BLaER1 treated with 17β-estradiol and CSF1 and Interleukin-3, amounts not matched to agents 10 nM and 100 nM (cell line): ENCODE measurements at regions not wholly inside any gene's neighbourhood (a gene's known extent, or its start where the extent isn't known, plus 50 kb on each side); places are given as distances from the start of the nearest gene placed in this dataset.

ENCODE experiments used
- H3K27ac ChIP-seq, 11 experiments: shearing (Covaris generic); formaldehyde crosslinking; 2 replicates each; pipeline ENCODE4 v1.8.1; 2022
- H3K27me3 ChIP-seq, 11 experiments: shearing (Covaris generic); formaldehyde crosslinking; 2 replicates each; pipeline ENCODE4 v1.8.1; 2022
- H3K36me3 ChIP-seq, 11 experiments: shearing (Covaris generic); formaldehyde crosslinking; 2 replicates each; pipeline ENCODE4 v1.8.1; 2022
- H3K4me1 ChIP-seq, 10 experiments: shearing (Covaris generic); formaldehyde crosslinking; 2 replicates each; pipeline ENCODE4 v1.8.1; 2022
- H3K4me2 ChIP-seq, 11 experiments: shearing (Covaris generic); formaldehyde crosslinking; 2 replicates each; pipeline ENCODE4 v1.8.1; 2022
- H3K4me3 ChIP-seq, 10 experiments: shearing (Covaris generic); formaldehyde crosslinking; 2 replicates each; pipeline ENCODE4 v1.8.1; 2022
- H3K9ac ChIP-seq, 11 experiments: shearing (Covaris generic); formaldehyde crosslinking; 2 replicates each; pipeline ENCODE4 v1.8.1; 2022
- H3K9me3 ChIP-seq, 11 experiments: shearing (Covaris generic); formaldehyde crosslinking; replicated peaks in 1 of 11; 2 replicates each; pipeline ENCODE4 v1.8.1; 2022
- H4K20me1 ChIP-seq, 11 experiments: shearing (Covaris generic); formaldehyde crosslinking; 2 replicates each; pipeline ENCODE4 v1.8.1; 2022
- Cebpa-rat ChIP-seq, 11 experiments: shearing (Covaris generic); IDR thresholded peaks; 2 replicates each; pipeline ENCODE4 v1.8.1; 2022

GRCh38 chr3:13162549-13163320, 89.5 kb upstream of the IQSEC1 start:
- no peak overlapping the region for H3K4me3 ChIP-seq
- H3K9me3 ChIP-seq: no peaks in the 10 kb centered on the region
- no peaks in the 10 kb centered on the region for H3K36me3 ChIP-seq
- peaks cover 0 to 78% (median 64%) of the 10 kb centered on the region in 10 experiments; a peak in 19 of 20 replicates for H3K4me1 ChIP-seq
- TF ChIP-seq Cebpa-rat (IDR thresholded peaks at IDR 0.05): no peak
- H3K27ac ChIP-seq: no peak overlapping the region
- H3K9ac ChIP-seq: 0 out of 22 replicates have a peak overlapping the region, but pooled peaks of 1 of the 11 experiments have one; percentile 13
- 0 out of 22 replicates have a peak, but pooled peaks cover 0 to 8% (median 0%) of the 10 kb centered on the region in 11 experiments for H4K20me1 ChIP-seq
- H3K27me3 ChIP-seq: no peaks in the 10 kb centered on the region
- peak overlapping the region in 9 of 11 experiments; percentile 5 to 61 (median 48); a peak in 16 of 22 replicates for H3K4me2 ChIP-seq

GRCh38 chr3:13161771-13162535, 88.7 kb upstream of the IQSEC1 start:
- H3K4me2 ChIP-seq: peak overlapping the region in 9 of 11 experiments; percentile 5 to 61 (median 48); a peak in 13 of 22 replicates
- 0 out of 22 replicates have a peak overlapping the region, but pooled peaks of 1 of the 11 experiments have one; percentile 13 for H3K9ac ChIP-seq
- no peak overlapping the region for H3K4me3 ChIP-seq
- H3K36me3 ChIP-seq: no peaks in the 10 kb centered on the region
- no peak for TF ChIP-seq Cebpa-rat (IDR thresholded peaks at IDR 0.05)
- no peaks in the 10 kb centered on the region for H3K27me3 ChIP-seq
- H3K27ac ChIP-seq: no peak overlapping the region
- peaks cover 0 to under 1% (median 0%) of the 10 kb centered on the region in 11 experiments; a peak in 1 of 22 replicates for H3K9me3 ChIP-seq
- H3K4me1 ChIP-seq: peaks cover 0 to 71% (median 57%) of the 10 kb centered on the region in 10 experiments; a peak in 19 of 20 replicates
- H4K20me1 ChIP-seq: 0 out of 22 replicates have a peak, but pooled peaks cover 0 to 7% (median 0%) of the 10 kb centered on the region in 11 experiments

GRCh38 chr3:13161021-13161759, 88.0 kb upstream of the IQSEC1 start:
- no peak overlapping the region for H3K4me3 ChIP-seq
- no peak overlapping the region for H3K27ac ChIP-seq
- no peaks in the 10 kb centered on the region for H4K20me1 ChIP-seq
- peak overlapping the region in 5 of 11 experiments; percentile 11 to 61 (median 14); a peak in 2 of 22 replicates for H3K4me2 ChIP-seq
- no peaks in the 10 kb centered on the region for H3K27me3 ChIP-seq
- no peak for TF ChIP-seq Cebpa-rat (IDR thresholded peaks at IDR 0.05)
- H3K36me3 ChIP-seq: no peaks in the 10 kb centered on the region
- no peak overlapping the region for H3K9ac ChIP-seq
- H3K9me3 ChIP-seq: peaks cover 0 to 8% (median 6%) of the 10 kb centered on the region in 11 experiments; a peak in 16 of 22 replicates
- H3K4me1 ChIP-seq: peaks cover 0 to 63% (median 50%) of the 10 kb centered on the region in 10 experiments; a peak in 19 of 20 replicates

- Histone ChIP-seq H3K27me3 (no peaks in the 10 kb centered on the region), H3K9ac (no peak overlapping the region), H3K27ac (no peak overlapping the region), H3K36me3 (no peaks in the 10 kb centered on the region; a peak in 1 of 22 replicates), H4K20me1 (no peaks in the 10 kb centered on the region), H3K4me1 (peaks cover 0 to 57% (median 45%) of the 10 kb centered on the region in 10 experiments; a peak in 19 of 20 replicates), H3K4me3 (no peak overlapping the region), H3K9me3 (peaks cover 4 to 14% (median 12%) of the 10 kb centered on the region in 11 experiments), H3K4me2 (peak overlapping the region in 3 of 11 experiments; percentile 11 to 14 (median 13); a peak in 1 of 22 replicates)
- no peak for TF ChIP-seq Cebpa-rat (IDR thresholded peaks at IDR 0.05)
These were observed 87.4 kb upstream of the IQSEC1 start for GRCh38 chr3:13160619-13161018.

GRCh38 chr3:13159890-13160289, 86.7 kb upstream of the IQSEC1 start:
- Histone ChIP-seq H3K4me3 (no peak overlapping the region), H3K36me3 (no peaks in the 10 kb centered on the region; a peak in 1 of 22 replicates), H3K9me3 (peaks cover 9 to 21% (median 19%) of the 10 kb centered on the region in 11 experiments), H3K9ac (no peak overlapping the region), H3K27ac (no peak overlapping the region), H3K27me3 (no peaks in the 10 kb centered on the region), H3K4me2 (no peak overlapping the region), H3K4me1 (peaks cover 0 to 50% (median 38%) of the 10 kb centered on the region in 10 experiments; a peak in 19 of 20 replicates), H4K20me1 (no peaks in the 10 kb centered on the region)
- no peak for TF ChIP-seq Cebpa-rat (IDR thresholded peaks at IDR 0.05)

GRCh38 chr3:13158871-13159270, 85.6 kb upstream of the IQSEC1 start:
- no peak overlapping the region for H3K4me3 ChIP-seq
- H3K9me3 ChIP-seq: peaks cover 9 to 25% (median 21%) of the 10 kb centered on the region in 11 experiments
- H3K4me1 ChIP-seq: peaks cover 0 to 43% (median 31%) of the 10 kb centered on the region in 10 experiments; a peak in 18 of 20 replicates
- no peaks in the 10 kb centered on the region; a peak in 1 of 22 replicates for H3K36me3 ChIP-seq
- no peaks in the 10 kb centered on the region for H4K20me1 ChIP-seq
- H3K4me2 ChIP-seq: no peak overlapping the region
- H3K27ac ChIP-seq: no peak overlapping the region
- H3K27me3 ChIP-seq: no peaks in the 10 kb centered on the region
- TF ChIP-seq Cebpa-rat (IDR thresholded peaks at IDR 0.05): no peak
- H3K9ac ChIP-seq: no peak overlapping the region

- H3K27ac ChIP-seq: no peak overlapping the region
- H3K9ac ChIP-seq: no peak overlapping the region
- peaks cover 0 to 44% (median 33%) of the 10 kb centered on the region in 10 experiments; a peak in 17 of 20 replicates for H3K4me1 ChIP-seq
- no peaks in the 10 kb centered on the region for H4K20me1 ChIP-seq
- H3K36me3 ChIP-seq: no peaks in the 10 kb centered on the region; a peak in 1 of 22 replicates
- H3K27me3 ChIP-seq: no peaks in the 10 kb centered on the region
- TF ChIP-seq Cebpa-rat (IDR thresholded peaks at IDR 0.05): no peak
- no peak overlapping the region for H3K4me3 ChIP-seq
- no peak overlapping the region for H3K4me2 ChIP-seq
- H3K9me3 ChIP-seq: peaks cover 9 to 25% (median 21%) of the 10 kb centered on the region in 11 experiments
These were observed 85.2 kb upstream of the IQSEC1 start for GRCh38 chr3:13158408-13158807.

GRCh38 chr3:13157986-13158385, 84.8 kb upstream of the IQSEC1 start:
- Histone ChIP-seq H3K4me1 (peaks cover 0 to 44% (median 33%) of the 10 kb centered on the region in 10 experiments; a peak in 17 of 20 replicates), H3K27me3 (no peaks in the 10 kb centered on the region), H3K9me3 (peaks cover 9 to 25% (median 21%) of the 10 kb centered on the region in 11 experiments), H3K9ac (no peak overlapping the region), H3K4me2 (no peak overlapping the region), H3K36me3 (no peaks in the 10 kb centered on the region; a peak in 1 of 22 replicates), H3K27ac (no peak overlapping the region), H3K4me3 (no peak overlapping the region), H4K20me1 (no peaks in the 10 kb centered on the region)
- TF ChIP-seq Cebpa-rat (IDR thresholded peaks at IDR 0.05): no peak
